Psoas muscle (tissue), 7 donors: ENCODE measurements at regions not wholly inside any gene's neighbourhood (a gene's known extent, or its start where the extent isn't known, plus 50 kb on each side); places are given as distances from the start of the nearest gene placed in this dataset.
"Not testable (repeated sequence)": the region's sequence is repeated elsewhere in the genome, so short reads cannot be mapped to it uniquely, and the experiment has no call there.

Experiments used
- ATAC-seq, 4 donors: fragments of 200-7000 bp; cut with Tn5 transposase; one replicate each; pipeline ENCODE4 v1.9.1; 2020; ENCODE audit warnings: moderate library complexity in 3 of 4, mild to moderate bottlenecking in 2 of 4
- DNase-seq, 2 donors: peaks; one replicate each; pipeline ENCODE4 v3.0.0-alpha.2; 2020
- H3K27ac ChIP-seq: fragments of 200-600 bp; one replicate; pipeline ENCODE4 v1.8.0; 2022
- H3K27me3 ChIP-seq, 3 donors: fragments of 200-600 bp in 1 of 3; one replicate each; pipeline versions ENCODE4 v1.6.1 to v1.8.0; 2013 to 2022; ENCODE audit warnings: low read length in 2 of 3, mild to moderate bottlenecking in 2 of 3, moderate library complexity in 1 of 3; ENCODE audit not compliant: insufficient read depth in 3 of 3
- H3K36me3 ChIP-seq, 2 donors: fragments of 200-600 bp in 1 of 2; one replicate each; pipeline versions ENCODE4 v1.6.1 to v1.8.0; 2013 to 2022; ENCODE audit warnings: low read depth in 1 of 2, mild to moderate bottlenecking in 1 of 2, moderate library complexity in 1 of 2; ENCODE audit not compliant: insufficient read depth in 1 of 2
- H3K4me1 ChIP-seq: fragments of 200-600 bp; one replicate; pipeline ENCODE4 v1.8.0; 2022
- H3K4me3 ChIP-seq: fragments of 200-600 bp; one replicate; pipeline ENCODE4 v1.8.0; 2022; ENCODE audit warnings: mild to moderate bottlenecking
- H3K9me3 ChIP-seq: fragments of 200-600 bp; one replicate; pipeline ENCODE4 v1.8.0; 2022
- CTCF ChIP-seq: fragments of 200-600 bp; IDR thresholded peaks from one replicate; pipeline ENCODE4 v1.8.0; 2022; ENCODE audit warnings: antibody characterized with exemption
- WGBS, 3 donors: extraction: QIAGEN DNeasy Blood & Tissue Kit; methylation state at CpG; one replicate each; pipeline versions ENCODE4 v1.1.6 to v1.1.7; 2013; 5-methylcytosine and 5-hydroxymethylcytosine counted together
- intact Hi-C, 2 donors: fragments of 100-400 bp; cut with DNase I; formaldehyde crosslinking; loops; one replicate each; pipeline versions ENCODE4 v1.11.0 to v1.14.2; 2022
- donor health status: healthy with polysubstance abuse.
- donor health status: DM: no; HTN: no; CAD: no; lungs with moderate emphysema.
- donor health status: Bipolar disorder and iron deficiency.
- donor health status: healthy.
- donor health status: DM: yes; HTN: yes; CAD: no.
- donor health status: DM: no; HTN: no; CAD: no.
- donor health status: DM: yes; HTN: yes; CAD: no.

DNA sequence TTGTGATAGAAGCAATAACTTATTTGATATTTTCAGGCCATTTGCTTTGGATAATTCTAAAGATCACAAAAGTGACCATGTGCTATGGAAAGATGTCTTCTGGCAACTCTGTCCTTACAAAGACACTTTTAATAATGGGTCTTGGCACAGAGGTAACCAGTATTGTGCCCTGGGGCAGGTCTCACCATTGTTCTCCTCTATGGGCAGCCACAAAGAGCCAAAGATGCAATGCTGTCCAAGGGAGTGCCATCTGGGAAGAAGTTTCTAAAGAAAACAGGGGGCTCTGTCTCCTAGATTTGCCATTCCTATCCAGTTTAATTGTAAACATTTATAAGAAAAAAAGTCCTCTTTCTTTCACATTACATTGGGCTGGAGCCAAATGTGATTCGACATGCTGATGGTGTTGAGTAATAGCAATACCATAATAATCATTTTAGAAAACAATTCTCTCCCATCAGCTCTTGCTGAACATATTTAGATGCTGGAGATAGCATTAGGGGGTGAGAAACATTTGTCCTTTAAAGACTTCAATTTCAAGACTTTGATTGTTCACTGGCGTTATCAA lies 179.9 kb downstream of the KIT start:
- 20 to 42% (median 41%) methylated on average over 2 of the region's 2 CpGs for WGBS, 3 donors
- H3K27ac ChIP-seq, result no peak overlapping the region
- intact Hi-C loops, result no loop called here
- no peaks in the 10 kb centered on the region for H3K9me3 ChIP-seq
- no peak overlapping the region for H3K4me3 ChIP-seq
- no peaks in the 10 kb centered on the region for H3K4me1 ChIP-seq
- H3K27me3 ChIP-seq, result no peaks in the 10 kb centered on the region
- no peak for DNase-seq
- ATAC-seq, result no peak
- TF ChIP-seq CTCF, result no peak
- no peaks in the 10 kb centered on the region for H3K36me3 ChIP-seq

- H3K4me3 ChIP-seq, DNase-seq, H3K9me3 ChIP-seq, H3K27me3 ChIP-seq, H3K4me1 ChIP-seq, H3K36me3 ChIP-seq, intact Hi-C loops, ATAC-seq, H3K27ac ChIP-seq: not testable (repeated sequence)
- whole genome bisulfite sequencing, 3 donors, result 51 to 72% (median 70%) methylated on average over 4 of the region's 4 CpGs
Measured at GRCh38 chr4:54828361-54828760, 170.6 kb downstream of the KIT start.

DNA sequence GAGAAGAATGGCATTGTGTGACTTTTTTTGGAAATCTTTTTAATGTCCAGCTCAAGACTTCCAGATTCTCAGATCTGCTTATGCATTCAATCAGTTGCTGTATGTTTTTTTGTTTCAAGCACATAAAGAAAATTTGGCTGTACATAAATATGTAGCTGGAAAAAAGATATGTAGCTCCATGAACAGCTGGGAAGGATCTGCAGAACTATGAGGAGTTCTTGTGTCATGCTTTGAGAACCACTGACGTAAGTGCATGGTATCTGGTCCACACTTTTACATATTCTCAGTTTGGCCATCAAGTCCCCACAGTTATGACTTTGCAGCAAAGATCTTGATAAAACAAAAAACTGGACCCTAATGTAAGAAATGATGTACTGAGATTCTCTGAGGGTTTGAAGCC lies 165.9 kb downstream of the KIT start:
- intact Hi-C loops, result no loop called here
- ATAC-seq (no peak), DNase-seq (no peak)
- no peak overlapping the region for H3K27ac ChIP-seq
- no peak overlapping the region for H3K4me3 ChIP-seq
- 76 to 89% (median 80%) methylated on average over 1 of the region's 1 CpG for WGBS, 3 donors
- peaks cover 0 to 1% (median 0%) of the 10 kb centered on the region in 3 donors for H3K27me3 ChIP-seq
- H3K9me3 ChIP-seq, result no peaks in the 10 kb centered on the region
- TF ChIP-seq CTCF, result no peak
- H3K4me1 ChIP-seq, result no peaks in the 10 kb centered on the region
- no peaks in the 10 kb centered on the region for H3K36me3 ChIP-seq

DNA sequence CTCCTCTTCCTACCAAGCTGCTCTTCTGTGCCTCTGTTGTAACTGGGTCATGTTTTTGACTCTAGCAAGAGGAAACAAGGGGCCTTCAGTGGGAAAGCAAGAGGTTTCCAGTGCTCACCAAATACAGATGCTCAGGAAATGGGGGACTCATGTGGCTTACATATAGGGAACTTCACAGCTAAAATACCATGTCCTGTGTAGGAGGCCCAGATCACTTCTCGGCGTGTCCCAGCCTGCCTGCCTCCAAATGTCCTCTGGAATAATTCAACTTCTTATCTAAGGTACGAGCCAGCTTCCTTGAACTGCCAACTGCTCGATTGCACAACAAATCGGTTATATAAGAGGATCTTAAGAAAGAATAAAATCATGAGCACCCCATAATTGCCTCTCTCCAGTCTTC lies 161.3 kb downstream of the KIT start:
- H3K4me3 ChIP-seq, result no peak overlapping the region
- no peaks in the 10 kb centered on the region for H3K36me3 ChIP-seq
- DNase-seq (no peak), ATAC-seq (no peak)
- H3K4me1 ChIP-seq, result no peaks in the 10 kb centered on the region
- no peaks in the 10 kb centered on the region for H3K9me3 ChIP-seq
- no peak overlapping the region for H3K27ac ChIP-seq
- intact Hi-C loops, result no loop called here
- no peaks in the 10 kb centered on the region for H3K27me3 ChIP-seq
- WGBS, 3 donors, result 70 to 81% (median 76%) methylated on average over 5 of the region's 5 CpGs
- no peak for TF ChIP-seq CTCF

DNA sequence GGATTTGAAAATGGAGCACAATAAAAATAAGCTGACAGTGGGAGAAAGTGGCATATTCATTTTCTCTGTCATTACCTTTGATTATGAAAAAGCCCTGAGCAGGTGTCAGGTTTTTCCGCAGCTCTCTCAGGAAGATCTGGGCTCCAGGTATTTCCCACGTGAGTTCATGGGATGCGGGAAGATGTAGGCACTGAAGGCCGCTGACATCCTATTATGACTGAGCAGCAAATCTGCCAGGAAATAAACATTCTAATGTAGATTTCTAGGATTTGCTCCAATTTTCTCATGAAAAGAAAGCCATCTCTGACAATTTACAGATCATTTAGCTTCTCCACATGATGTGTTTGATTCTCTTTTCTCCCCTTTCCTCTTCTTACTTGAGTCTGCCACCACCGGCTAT lies 160.7 kb downstream of the KIT start:
- DNase-seq (no peak), ATAC-seq (no peak)
- Histone ChIP-seq H3K9me3 (no peaks in the 10 kb centered on the region), H3K36me3 (no peaks in the 10 kb centered on the region), H3K4me3 (no peak overlapping the region), H3K4me1 (no peaks in the 10 kb centered on the region), H3K27me3 (no peaks in the 10 kb centered on the region), H3K27ac (no peak overlapping the region)
- no peak for TF ChIP-seq CTCF
- intact Hi-C loops, result no loop called here
- WGBS, 3 donors, result 87 to 96% (median 93%) methylated on average over 5 of the region's 5 CpGs
